CD4-positive, alpha-beta T cell treated with Interleukin-6 at 100 ng/mL for 8 hours (primary cell): ENCODE measurements at regions not wholly inside any gene's neighbourhood (a gene's known extent, or its start where the extent isn't known, plus 50 kb on each side); places are given as distances from the start of the nearest gene placed in this dataset.

ENCODE experiments used
- DNase-seq: peaks from one replicate; pipeline ENCODE4 v3.0.0-alpha.2; 2020; ENCODE audit warnings: mixed read lengths, low spot score

DNA sequence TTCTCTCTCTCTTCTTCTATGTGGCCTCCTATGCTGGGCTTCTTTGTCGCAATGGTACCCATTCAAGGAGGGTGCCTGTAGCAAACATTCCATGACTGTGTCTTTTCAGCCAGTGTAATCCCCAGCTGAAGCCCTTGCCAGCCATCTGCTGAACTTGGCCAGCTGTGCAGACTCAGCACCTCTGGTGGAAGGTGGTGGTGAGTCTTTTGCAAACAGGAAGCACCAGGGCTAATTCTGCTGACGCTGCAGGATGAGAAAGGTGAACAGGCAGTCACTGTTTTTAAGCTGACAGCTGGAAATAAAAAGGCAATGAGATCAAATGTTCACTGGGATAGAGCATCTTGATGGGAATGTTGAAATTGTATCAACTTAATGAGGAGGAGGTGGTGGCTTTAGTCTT lies 298.7 kb upstream of the CLNK start:
- peak; percentile 5 for DNase-seq

DNA sequence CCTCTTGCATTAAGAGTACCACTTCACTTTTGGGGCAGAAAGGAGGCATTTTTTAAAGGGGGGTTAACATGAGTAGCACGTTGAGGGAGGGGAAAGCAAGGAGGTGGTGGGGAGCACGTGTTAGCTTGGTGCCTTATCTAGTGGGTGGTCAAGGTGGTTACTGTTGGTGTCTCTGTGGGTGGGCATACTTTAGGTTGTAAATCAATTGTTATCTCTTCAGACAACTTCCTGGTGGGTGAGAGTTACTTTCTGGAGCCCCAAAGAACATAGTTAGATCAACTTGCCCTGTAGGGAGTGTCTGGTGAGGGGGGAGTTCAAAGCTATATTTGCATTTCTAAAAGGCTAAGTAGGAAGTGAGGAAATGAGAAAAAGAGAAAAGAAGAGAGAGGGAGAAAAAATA lies 297.7 kb upstream of the CLNK start:
- no peak for DNase-seq

DNA sequence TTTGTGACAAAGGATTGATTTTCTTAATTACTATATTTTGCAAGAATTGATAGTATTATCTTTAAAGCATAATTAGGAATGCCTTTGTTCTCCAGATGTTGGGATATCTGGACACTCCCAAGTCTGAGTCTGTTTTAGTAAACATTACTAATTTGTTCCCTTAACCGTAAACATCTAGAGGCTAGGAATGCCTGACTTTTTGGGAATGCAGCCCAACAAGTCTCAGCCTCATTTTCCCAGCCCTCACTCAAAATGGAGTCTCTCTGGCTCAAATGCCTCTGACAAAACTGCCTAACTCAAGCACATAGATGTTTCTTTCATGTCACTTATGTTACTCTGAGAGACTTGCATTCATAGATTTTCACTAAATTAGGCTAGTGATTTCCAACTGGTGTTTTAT lies 297.0 kb upstream of the CLNK start:
- no peak for DNase-seq

DNA sequence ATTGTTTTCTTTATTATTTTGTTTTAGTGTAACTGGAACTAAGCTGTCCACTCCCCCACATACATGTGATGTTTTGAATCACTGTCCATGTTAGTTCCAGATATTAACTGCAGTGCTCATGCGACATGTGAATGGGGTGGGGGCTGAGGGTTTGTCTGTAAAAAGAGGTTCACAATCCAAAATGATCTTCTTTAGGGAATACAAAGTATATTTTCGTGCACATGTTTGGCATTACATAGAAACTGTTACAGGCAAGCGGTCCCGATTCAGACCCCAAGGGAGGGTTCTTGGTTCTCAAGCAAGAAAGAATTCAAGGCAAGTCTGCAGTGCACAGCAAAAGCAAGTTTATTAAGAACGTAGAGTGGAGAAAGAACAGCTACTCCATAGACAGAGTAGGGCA lies 296.5 kb upstream of the CLNK start:
- DNase-seq, result no peak

DNA sequence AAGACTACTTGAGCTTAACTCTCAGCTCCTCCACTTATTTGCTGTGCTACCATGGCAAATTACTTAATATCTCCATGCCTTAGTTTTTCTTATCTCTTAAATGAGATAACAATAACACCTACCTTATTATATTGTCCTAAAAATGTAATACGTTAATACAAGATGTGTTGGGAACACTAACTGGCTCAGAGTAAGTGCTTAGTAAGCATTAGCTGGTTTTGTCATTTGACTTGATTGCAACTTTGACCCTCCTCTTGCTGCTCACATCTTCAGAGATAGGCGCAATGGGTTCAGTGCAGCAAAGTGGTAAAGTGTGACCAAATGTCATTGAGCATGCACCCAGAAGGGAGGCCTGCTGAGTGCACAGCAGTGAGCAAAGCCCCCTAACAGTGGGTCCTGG lies 294.5 kb upstream of the CLNK start:
- no peak for DNase-seq

DNA sequence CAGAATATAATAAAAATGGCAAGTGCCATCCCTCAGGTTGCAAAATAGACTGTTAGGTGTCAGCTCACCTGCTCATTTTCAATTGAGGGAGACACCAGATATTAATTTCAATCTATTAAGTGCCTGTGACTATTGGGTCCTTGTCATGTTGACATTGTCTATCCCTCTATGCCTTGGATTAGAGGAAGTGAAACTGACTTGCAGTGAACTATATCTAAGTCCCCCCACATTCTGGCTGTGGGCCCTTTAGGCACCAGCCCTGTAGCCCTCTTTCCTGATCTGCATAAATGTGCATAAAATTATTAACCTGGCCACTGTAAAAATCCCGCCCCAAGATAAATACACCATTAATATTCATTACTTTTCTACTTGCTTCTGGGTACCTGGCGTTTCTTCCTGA lies 293.0 kb upstream of the CLNK start:
- DNase-seq, result no peak

DNA sequence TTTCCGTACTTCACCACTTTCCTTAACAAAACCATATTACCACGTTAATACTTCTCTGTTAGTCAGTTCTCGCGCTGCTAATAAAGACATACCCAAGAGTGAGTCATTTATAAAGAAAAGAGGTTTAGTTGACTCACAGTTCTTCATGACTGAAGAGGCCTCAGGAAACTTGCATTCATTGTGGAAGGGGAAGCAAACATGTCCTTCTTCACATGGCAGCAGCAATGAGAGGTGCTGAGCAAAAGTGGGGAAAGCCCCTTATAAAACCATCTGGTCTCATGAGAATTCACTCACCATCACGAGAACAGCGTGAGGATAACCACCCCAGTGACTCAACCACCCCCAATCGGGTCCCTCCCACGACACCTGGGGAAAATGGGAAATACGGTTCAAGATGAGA lies 289.8 kb upstream of the CLNK start:
- no peak for DNase-seq

DNA sequence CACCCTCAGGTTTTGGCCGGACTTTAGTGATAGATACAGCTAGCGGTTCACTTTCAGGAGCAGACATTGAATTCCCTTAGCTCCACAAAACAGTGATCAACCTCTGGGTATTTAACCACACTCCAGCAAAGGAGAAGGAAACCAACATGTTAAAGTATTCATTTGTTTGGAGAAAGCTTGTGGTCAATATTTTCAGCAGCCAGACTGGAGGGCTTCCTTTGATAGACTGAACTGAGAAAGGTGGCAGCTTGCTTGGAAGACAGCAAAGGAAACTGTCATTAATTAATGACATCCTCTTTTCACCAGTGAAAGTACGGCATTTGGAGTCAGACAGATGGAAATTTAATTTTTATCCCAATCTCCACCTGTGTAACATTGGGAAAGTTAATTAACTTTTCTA lies 289.1 kb upstream of the CLNK start:
- no peak for DNase-seq

DNA sequence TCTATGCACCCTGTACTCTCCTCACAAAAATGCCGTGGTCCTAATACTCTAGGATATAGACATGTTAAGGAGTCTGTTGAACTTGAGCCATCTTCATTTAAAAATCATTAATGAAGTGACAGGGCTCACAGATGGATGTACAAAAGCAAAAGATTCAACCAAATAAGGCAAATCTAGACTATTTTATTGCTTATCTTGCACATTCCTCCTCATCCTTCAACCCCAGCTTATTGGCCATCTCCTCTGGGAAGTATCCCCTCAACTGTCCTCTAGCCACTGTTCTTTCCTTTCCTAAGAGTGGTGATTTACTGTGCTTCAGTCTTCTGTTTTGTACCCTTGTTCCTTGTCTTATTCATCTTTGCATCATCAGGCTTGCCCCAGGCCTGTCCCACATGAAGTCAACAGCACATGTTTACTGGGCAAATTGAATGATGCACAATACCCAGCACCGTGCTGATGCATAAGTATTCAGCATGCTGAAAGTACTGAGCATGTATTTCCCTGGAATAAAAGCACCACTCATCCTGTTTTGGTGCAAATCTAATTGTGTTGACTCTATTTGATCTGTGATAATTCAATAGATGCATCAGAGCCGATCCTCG lies 287.3 kb upstream of the CLNK start:
- DNase-seq, result no peak

DNA sequence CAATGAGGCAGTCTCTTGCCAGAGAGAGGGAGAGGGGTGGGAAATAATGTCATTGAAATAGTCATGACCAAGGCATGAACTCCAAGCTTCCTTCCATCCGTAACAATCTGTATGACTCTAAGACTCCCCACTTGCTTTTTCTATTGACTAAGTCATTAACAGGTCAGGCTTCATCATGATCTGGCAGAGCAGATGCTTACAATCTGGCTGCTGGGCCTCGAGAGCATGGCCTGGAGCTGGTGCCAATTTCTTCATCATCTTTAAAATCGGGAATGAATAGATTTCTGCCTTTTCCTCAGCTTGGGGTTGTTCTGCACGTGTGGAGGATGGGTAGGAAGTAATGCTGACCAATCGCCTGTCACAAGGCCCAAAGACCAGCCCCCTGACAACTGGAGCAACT lies 280.6 kb upstream of the CLNK start:
- no peak for DNase-seq

DNA sequence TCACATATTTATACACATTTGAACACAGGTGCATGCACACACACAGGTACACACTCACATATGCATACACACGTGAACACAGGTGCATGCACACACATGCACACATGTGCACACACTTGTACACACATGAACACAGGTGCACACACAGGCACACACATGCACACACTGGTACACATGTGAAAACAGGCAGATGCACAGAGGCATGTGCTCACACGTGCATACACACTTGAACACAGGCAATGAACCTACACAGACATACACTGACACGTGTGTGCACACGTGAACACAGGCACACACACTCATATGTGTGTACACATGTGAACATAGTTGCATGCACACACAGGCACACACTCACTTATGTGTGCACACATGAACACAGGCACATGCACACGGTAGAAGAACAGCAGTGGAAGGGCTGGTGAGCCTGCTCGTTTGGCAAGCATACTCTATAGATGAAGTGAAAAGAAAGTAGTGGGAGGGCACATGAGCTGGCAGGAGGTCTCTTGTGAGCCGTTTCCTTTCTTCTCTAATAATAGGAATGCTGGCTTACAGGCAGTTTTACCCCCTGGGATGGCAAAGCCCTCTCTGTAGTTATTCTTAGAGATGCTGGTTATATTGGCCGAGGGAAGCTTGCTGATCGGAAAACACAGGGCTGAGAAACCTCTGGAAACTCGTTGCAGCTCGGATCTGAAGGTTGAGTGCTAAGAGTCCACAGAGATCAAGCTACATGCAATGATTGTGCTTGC lies 279.6 kb upstream of the CLNK start:
- DNase-seq, result no peak

DNA sequence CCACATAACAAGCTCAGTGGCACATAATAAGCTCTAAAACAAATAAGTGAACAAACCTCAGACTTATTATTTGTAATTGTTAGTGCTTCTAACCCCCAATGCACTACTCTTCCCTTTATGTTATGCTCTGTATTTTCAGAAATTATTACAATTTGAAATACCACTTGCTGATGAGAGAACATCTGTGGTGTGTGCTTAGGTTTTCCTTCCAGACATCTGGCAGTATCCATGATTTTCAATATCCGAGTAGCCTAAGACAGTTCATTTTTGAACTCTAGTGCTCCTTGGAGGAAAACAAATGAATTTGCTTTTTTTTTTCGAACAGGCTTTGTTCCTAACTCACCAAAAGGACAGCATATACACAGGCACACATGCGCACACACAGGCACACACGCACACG lies 278.7 kb upstream of the CLNK start:
- no peak for DNase-seq

DNA sequence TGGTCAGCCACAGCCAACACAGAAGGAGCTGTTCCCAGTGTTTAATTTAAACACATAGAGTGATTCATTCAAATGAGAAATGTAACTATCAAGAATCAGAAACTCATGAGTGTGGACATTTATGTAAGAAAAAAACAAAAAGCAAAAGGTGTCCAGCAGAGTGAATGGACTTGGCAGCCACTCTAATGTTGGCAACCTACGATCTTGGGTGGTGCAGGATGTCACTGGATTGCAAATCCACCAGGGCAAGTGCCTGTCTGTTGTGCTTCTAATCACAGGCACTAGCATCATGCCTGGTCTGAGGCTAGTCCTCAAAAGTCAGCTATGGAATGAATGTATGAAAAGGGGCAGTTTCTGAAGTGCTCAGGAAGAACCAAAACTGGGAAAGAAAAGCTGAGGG lies 277.7 kb upstream of the CLNK start:
- no peak for DNase-seq

DNA sequence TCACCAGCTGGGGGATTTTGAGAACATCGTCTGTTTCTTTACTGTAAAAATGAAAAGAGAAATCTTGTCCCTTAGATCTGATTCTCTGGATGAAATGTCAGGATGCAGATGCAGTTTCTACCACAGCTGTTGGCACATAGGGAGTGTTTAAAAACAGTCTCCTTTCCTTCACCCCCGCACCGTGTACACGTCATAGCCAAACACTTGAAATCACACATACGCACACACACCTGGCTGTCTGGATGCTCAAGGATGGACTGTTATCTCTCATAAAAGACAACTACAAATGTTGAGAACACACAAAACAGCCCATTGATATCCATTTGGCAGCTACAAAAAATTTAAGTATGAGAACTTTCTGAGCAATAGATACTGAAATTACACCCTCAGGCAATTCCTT lies 275.8 kb upstream of the CLNK start:
- DNase-seq, result no peak

DNA sequence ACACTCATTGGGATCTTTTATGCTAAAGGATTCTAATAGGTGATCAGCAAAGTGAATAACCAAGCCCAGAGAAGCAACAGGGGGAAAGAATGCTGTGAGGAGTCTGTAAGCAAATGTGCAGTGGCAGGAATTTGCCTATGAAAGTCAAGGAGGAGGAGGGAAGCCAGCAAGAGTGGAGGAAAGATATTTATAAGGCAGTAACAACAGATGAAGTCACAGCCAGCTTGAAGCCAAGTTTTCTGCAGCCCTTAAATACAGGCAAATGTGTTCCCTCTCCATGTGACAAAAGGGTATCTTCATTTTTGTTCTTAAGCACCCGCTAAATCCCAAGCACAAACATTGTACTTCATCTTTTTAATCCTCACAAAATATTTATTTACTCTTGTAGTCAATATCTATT lies 275.0 kb upstream of the CLNK start:
- no peak for DNase-seq

DNA sequence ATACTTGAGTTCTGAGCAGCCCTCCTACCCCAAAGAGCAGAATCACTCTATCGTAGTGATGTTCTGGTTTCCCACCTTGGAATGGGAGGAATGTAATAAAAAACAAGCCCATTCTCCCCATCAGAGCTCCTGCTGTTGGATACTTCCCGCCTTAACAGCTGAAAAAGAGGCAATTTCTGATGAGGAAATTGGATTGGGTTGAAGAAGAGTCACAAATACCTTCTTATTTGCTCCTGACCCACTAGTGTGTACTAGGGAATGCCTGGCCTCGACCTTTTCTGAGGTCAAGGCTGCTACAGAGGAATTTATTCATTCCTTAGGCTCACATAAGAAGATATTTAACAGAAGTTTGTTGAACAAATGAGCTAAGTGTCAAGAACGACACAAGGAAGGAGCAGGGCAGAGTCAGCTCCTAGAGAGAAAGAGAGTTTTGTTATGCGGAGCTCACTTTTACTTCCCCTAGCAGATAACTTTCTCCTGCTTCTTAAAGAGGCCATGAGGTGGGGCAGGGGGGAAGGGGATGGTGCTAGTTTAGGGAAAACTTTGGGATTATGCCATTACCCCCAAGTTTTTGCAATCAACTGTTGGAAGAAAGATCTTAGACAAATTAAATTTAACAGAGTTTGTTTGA lies 273.8 kb upstream of the CLNK start:
- no peak for DNase-seq

DNA sequence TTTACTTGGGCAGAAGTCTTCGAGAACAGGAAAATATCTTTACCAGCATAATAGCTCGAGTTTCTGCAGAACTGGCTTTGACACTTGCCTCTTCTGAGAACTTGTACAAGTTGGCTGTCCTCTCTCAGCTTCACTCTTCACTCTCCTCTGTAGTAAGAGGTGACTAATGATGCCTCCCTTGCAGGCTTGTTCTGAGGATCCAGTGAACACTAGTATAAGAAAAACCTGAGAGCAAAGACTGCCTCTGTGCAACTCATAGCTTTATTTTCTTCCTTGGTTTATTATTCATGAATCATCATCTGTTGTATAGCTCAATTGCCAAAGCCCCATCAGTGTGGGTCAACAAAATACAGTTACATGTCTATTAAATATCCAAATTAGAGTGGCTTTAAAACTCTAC lies 266.7 kb upstream of the CLNK start:
- DNase-seq, result no peak

DNA sequence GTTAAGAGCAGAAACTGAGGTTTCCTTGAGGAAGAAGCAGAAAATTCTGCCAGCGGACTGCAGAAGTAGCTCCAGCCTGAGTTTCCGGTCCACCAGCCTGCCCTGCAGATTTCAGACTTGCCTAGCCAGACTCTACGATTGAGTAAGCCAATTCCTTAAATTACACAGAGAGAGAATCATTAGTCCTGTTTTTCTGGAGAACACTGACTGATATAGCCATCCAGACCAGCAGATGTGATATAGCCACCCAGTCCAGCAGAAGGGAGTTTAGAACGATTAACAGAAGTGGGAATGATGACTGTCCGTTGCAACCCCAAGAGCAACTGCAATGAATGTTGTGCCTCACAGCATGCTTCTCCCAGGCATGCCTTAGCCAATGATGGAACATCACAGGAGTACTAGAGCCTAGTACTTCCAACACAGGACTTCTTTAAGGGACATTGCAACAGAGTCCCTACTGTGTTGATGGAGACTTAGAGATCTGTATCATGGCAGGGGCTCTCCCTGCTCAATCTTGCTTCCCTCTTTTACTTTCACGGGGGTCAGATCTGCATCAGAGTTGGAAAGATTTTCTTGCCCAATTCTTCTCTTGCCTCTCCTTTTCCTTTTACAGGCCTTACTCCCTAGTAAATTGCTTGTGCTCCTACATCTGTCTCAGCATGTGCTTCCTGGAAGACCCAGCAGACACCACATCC lies 264.6 kb upstream of the CLNK start:
- no peak for DNase-seq

DNA sequence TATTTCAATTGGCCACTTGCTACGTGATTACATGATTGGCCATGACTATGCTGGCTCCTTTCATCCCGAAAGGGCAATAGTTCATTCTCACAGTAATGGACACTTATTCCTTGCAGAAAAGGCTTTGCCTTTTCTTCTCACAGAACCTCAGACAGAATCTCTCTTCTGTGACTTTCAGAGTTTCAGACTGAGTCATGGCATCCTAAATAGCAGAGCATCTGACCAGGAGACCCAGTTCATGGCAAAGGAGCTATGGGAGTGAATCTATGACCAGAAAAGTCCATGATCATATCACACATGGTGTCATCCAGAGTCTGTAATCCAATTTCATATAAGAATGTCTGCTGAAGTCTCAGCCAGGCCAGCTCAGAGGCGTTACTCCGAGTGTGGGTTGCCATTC lies 263.3 kb upstream of the CLNK start:
- no peak for DNase-seq

DNA sequence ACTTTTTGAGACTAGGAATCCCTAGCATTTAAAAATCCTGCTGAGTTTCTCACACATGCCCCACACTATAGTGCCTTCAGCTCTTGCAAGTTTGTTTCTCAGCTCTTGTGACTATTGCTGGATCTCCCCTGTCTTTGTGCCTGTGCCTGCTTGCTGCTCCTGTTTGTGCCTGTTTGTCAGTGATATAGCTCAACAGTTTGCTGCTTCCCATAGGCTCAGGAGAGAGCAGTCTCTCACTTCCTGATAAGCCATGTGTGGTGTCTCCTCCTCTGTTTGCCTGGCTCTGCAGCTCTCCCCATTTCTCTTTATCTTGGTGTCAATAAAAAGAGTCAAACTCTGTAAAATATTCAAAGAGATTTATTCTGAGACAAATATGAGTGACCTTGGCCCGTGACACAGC lies 259.8 kb upstream of the CLNK start:
- no peak for DNase-seq

DNA sequence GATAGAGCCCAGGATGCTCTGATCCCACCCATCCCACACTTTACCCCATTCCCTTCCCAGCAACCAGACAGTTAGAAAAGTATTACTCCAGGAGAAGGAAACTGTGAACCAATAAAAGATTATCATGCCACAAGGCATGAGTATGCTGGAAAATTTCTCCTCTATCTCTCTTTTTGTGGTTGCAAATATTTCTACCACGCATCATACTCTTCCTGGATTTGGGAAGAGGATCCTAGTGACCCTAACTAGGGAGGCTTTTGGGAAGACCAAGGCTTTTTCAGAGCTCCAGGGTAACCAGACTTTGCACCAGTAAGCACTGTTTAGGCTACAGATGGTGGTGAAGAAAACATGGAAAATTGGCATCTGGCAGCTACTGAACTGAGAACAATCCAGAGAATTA lies 257.6 kb upstream of the CLNK start:
- no peak for DNase-seq

DNA sequence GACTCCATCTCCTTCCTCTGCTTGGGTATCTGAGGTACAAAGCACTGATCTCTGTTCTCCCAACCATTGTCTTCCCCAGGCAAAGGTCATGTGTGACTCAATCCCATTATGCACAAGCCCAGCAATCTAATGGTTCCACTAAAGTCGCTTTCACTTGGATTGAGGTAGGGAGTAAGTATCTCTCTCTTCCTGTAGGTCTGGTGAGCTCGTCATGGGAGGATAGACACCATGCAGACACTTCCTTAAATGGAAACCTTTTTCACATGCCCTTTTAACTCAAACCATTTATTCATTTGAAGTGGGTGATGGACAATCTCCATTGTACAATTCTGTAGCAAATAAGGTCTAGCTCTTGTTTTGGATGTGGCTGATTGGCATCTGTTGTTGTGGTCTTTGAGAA lies 245.2 kb upstream of the CLNK start:
- DNase-seq, result no peak

DNA sequence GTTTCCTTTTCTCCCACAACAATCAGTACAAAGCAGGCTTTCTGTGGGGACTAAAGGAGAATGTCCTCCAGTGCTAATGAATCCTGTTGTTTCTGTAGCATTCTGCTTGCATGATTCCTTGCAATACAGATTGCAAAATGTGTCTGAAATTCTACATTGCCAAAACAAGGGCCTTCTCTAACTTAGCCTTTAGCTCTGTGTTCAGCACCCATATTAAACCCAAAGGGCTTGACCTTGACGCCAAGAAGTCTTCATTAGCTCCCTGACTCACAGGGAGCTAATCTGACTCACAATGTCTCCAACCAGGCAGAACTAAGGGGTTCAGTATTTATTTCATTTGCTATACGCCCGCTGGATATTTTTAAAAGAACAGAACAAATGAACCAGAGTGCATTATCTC lies 241.4 kb upstream of the CLNK start:
- DNase-seq, result no peak
